CD4-positive, alpha-beta T cell treated with Interferon alpha-2 for 1 hour (primary cell): ENCODE measurements at regions not wholly inside any gene's neighbourhood (a gene's known extent, or its start where the extent isn't known, plus 50 kb on each side); places are given as distances from the start of the nearest gene placed in this dataset.
"Not testable (repeated sequence)": the region's sequence is repeated elsewhere in the genome, so short reads cannot be mapped to it uniquely, and the experiment has no call there.

ENCODE experiments used
- DNase-seq, 2 donors: peaks; one replicate each; pipeline ENCODE4 v3.0.0-alpha.2; 2020 to 2022

DNA sequence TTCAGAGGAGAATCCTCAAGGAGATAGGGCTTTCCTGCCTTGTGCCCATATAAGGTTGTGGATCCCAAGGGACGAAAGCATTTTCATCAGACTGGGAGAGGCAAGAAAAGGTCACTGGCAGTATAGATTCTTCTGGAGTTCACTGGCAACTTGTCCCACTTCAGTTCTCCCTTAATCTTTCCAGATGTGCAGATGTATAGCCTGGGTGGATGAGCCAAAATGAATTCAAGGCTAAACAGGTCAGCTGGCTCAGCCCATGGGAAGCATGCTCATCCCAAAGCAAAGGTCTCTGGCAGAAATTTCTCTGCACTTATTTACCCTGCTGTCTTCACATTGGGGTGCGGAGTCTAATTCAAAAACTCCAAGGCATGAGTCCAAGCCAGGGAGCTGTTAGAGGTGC is 148.9 kb upstream of the TNP1 start:
- no peak for DNase-seq

DNA sequence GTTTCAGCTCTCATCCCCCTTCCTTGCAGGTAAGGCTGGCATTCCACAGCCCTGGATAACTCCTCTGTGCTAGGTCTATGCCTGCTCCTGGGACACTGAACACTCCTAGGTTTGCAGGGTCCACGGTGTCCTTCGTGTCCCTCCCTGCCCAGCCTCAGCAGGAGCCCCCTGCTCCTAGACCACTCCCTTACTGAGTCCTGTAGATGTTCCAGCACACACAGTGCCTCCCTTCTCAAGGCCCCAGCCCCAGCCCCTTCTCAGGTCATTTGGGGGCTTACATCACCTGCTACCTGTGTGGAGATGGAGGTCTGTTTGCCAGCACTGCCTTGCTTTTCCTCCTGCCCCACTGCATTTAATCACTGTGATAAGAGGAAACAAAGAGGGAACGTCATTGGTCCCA is 146.4 kb upstream of the TNP1 start:
- DNase-seq, result no peak

DNA sequence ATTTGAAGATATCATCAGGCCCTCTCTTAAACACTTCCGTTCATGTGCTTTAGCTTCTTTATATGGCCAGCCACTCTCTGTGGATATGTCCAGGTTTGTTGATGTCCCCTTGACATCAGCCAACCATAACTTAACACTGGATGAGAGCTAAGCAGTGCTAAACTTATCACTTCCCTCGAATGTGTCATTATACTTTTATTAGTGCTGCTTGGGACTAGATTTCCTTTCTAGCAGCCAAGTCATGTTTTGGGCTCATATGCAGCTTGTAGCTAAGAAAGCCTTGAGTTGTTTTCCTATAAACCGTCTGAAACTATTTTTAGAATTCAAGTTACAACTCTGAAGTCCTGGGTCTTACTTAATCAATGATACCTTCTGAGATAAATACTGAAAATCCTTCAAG is 144.8 kb upstream of the TNP1 start:
- DNase-seq, result no peak

- no peak for DNase-seq
Measured at GRCh38 chr2:217001740-217002139, 141.9 kb upstream of the TNP1 start.

DNA sequence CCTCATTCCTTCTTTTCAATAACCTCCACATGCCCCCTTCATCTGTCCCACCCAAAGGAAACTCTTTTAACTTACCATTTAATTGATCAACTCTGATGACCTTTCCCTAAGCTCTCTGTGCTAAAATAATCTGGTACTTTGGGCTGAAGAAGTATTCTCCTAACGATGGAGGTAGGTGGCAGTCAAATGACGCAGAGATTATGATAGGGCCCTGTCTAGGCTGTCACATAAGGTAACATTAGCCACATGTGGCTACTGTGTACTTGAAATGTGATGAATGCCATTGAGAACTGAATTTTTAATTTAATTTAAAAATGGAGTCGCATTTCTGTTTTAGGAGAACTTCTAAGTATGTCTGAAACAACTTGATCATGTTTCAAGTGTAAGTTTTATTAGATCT is 140.5 kb upstream of the TNP1 start:
- no peak for DNase-seq

DNA sequence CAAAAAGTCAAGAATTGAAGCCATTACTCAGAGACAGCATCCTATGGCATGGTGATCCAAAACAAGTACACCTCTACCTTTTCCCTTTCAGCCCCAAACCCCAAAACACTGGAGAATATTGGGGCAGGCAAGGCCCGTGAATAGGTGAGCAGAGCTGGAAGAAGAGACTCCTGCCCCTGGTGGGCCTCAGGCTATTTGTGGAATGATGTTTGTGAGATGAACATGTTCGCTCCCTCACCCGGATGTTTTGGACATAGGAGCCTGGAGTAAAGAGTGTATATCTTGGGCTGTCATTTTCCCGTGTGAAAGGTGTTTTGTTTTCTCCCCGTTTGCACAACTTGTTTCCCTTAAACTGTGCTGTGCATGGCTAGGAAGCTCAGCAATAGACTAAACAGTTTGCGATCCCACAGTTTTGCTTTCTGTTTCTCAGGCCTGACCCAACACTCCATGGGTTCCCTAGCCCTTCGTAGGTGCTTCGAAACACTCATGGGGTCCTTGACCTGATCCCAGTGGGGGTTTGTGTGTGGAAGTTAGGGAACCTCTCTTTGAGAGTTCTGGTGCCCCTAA is 136.5 kb upstream of the TNP1 start:
- no peak for DNase-seq

- no peak for DNase-seq
Measured at GRCh38 chr2:216994353-216994854, 134.5 kb upstream of the TNP1 start.

DNA sequence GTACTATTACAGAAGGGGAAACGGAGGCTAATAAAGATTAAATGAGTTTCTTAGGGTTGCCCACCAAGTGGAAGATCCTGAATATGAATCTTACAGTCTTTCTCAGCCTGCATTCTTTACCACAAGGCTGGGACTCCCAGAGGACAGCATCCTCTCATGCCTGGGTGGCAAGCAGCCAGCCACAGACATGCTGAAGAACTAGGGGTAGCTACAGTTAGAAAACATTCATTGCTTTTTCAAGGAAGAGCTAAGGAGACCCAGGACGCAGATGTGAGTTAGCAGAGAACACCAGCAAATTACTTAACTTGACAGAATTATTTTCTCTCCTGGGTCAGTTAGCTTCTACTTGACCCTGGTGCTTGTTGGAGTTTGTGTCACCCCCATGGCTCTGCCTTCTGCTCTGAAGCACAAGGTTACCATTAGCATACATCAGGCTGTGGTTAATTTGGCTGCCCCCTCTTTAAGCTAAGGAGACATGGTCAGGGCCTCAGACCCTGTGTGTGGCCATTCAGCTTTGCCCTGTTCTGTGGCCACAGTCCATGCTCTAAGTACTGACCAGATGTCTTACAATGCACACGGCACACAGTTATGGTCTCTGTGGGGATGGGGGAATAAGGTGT is 132.3 kb upstream of the TNP1 start:
- DNase-seq, result no peak

DNA sequence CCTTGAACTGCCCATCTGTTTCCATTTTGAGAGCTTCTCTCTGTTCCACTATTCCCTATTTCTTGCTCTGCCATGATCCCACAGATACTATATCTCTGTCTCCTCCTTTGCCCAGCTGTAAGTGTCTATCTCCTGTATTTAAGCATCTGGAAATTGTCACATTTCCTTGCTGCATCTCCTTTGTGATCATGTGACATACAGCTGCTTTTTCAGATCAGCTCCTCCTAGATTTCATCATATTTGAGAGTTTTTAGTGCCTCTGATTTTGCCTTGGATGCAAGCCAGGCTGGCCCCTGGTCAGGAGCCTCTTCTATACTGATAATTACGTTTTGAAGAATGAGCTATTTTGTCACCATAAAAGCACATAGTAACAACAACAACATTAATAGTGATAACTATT is 131.7 kb upstream of the TNP1 start:
- no peak for DNase-seq

- no peak for DNase-seq
Measured at GRCh38 chr2:216989340-216990129, 129.7 kb upstream of the TNP1 start.

DNA sequence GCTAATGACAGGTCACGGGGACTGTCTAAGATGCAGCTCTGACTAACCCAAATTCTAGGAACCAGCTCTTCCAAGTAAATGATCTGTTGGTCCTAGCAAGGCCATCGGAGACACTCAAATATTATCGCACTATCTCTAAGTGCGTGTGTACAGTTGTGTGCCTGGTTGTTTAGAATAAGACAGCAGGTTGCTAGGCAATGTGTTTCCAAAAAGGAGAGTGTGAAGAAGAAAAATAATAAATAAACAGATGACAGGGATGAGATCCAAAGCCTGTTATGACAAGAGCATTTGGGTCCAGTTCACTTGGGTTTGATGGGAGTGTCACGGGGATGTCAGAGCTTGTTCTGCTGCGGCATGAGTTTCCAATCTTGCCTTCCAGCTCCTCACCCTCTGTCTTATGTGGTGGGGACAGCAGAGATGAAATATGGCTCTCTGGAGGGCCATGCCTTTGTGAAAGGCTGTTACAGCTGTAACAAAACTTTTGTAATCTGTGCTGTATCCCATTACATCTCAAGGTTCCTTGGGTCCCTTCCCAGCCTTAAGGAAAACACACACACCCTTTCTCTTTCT is 127.5 kb upstream of the TNP1 start:
- DNase-seq, result no peak

- no peak for DNase-seq
Measured at GRCh38 chr2:216985658-216986141, 125.8 kb upstream of the TNP1 start.

DNA sequence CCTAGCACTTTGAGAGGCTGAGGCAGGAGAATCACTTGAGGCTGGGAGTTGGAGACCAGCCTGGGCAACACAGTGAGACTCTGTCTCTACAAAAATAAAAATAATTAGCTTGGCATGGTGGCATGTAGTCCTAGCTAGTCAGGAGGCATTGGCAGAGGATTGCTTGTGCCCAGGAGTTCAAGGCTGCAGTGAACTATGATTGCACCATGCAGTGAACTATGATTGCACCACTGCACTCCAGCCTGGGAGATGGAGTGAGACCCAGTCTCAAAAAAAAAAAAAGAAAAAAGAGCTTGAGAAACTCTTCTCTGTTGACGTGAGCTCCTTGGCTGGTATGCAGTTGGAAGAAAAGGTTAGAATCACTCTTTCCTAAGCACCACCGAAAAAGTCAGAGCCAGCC is 125.1 kb upstream of the TNP1 start:
- no peak for DNase-seq

GRCh38 chr2:216981951-216982350 is 122.1 kb upstream of the TNP1 start:
- not testable (repeated sequence) for DNase-seq

- DNase-seq, result not testable (repeated sequence)
Measured at GRCh38 chr2:216980510-216980909, 120.6 kb upstream of the TNP1 start.

DNA sequence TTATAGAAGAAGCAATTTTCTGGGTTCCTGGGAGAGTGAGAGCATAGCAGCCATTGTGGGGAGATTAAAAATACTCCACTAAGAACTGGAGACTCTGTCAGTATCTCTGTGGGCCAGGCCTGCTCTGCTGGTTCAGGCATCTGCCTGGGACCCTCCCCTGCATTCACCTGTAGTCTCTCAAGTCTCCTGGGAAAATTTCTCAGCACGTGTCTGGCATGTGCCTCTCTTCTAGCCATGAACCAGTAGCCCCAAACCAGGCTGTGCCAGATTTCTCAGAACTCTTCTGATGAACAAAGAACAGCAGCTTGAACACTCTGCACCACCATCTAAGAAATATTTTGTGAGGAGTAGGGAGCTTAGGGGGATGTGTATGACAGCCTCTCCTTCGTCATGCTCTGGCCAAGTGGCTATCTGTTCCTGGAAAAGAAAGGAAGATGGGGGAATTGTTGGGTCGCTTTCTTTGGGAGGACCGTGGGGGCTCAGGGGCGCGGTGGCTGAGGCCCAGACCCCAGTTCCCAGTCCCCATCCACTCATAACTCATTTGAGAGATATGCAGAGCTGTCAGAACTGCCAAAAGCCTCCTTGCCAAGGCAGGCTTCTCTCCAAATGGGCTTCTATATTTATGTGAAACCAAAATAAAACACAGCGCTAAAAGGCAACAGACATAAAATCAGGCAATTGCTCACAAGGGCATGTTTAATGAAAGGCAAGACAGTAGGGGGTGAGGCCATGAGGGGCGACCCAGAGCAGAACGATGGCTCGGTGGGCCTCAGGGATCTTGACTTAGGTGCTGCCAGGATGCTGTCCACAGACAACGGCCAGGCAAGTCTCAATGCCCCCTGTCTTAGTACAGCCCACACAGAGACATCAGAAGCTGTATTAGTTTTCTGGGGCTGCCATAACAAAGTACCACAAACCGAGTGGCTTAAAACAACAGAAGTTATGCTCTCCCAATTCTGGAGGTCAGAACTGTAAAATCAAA is 114.7 kb upstream of the TNP1 start:
- DNase-seq, result no peak

GRCh38 chr2:216971593-216971992 is 111.7 kb upstream of the TNP1 start:
- DNase-seq, result no peak

DNA sequence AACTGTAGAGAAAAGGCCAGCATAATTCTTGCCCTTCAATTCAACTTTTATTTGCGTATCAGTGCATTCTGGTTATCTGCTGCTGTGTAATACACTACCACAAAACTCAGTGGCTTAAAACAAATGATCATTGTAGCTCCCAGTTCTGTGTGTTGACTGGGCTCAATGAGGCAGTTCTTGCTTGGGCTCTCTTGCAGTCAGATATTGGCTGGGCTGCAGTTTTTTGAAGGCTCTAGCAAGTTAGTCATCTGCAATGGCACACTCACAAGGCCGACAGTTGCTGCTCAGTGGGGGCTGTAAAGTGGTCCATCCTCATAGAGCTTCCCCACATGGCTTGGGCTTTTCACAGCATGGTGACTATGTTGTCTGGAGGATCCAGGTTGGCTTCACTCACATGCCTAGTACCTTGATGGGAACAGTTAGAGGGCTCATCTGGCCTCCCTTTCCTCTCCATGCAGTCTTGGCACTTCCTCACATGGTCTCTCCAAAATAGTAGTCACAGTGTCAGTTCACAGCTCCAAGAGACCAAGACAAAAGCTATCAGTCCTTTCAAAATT is 110.6 kb upstream of the TNP1 start:
- DNase-seq, result no peak

DNA sequence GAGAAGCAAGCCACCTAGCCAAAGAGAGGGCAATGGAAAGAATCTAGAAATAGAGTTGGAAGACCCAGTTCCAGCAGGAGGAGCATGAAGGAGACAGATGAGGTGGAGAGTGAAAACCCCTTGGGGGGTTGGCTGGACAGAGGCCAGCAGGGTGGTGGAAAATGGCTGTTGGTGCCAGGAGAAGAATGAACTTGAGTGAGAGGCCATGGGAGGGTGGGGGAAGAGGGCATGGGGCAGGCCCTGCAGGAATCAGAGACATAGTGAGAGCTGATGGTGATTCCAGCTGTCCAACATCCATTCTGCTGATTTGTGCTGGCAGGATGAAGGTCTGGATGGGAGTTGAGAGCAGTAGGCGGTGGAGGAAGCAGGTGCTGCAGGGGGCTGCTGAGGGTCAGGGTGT is 108.0 kb upstream of the TNP1 start:
- DNase-seq, result no peak

DNA sequence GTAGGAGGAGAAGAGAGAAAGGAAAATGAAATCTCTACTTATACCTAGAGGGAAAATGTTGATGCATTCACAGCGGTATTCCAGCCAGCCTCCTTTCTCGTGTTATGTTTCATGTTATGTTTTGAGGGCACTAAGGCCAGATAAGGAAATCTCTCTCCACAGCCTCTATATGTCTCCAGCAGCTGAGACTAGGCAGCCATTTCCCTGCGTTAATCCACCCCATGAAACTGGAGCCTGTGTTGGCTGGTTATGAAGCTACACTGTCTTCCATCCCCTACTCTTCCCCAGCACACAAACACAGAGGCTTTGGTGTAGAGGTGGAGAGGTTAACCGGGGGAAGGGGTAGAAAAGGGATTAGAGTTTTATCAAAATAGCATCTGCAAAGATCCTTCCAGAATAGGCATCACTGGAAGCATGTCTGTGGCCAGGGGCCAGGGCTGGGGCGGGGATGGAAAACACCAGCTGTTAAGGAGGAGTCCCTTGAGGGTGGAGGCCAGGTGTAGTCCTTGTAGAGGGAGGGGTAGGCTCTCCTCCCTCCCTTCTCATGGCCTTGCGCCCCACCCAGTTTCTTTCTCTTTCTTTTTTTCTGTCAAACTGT is 100.9 kb upstream of the TNP1 start:
- DNase-seq, result no peak

DNA sequence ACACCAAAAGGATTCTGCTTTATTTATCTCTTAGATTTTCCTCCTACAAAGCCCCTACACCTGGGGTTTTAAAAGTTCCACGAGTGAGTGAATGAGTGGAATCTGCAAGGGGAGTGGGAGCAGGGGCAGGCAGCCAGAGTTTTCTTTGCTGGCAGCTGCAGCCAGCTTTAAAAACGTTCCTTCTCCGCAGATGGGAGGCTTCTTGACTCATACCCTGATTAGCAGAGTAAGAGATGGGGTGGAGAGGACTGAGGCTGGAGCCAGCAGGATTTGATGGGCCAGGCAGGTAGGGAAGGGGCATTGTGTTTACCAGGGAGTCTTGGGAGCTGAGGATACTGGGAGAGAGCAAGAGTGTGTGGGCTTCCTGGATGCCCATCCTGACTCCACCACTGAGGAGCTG is 99.6 kb upstream of the TNP1 start:
- DNase-seq, result no peak
